Central memory CD8-positive, alpha-beta T cell (primary cell): ENCODE measurements at regions not wholly inside any gene's neighbourhood (a gene's known extent, or its start where the extent isn't known, plus 50 kb on each side); places are given as distances from the start of the nearest gene placed in this dataset.

Source experiments
- ATAC-seq: fragments of 150-1000 bp; cut with Tn5 transposase; replicated peaks from 2 replicates; pipeline ENCODE4 v1.10.0; 2022; ENCODE audit warnings: mild to moderate bottlenecking, moderate FRiP score, moderate number of reproducible peaks; ENCODE audit not compliant: poor library complexity, severe bottlenecking; ENCODE audit errors: extremely low read depth
- DNase-seq, 2 donors: peaks; one replicate each; pipeline ENCODE4 v3.0.0; 2021; ENCODE audit warnings: low spot score in 2 of 2
- H3K27ac Mint-ChIP-seq: one replicate; pipeline ENCODE4 v1.8.0; 2022; ENCODE audit warnings: low read depth, mild to moderate bottlenecking, moderate library complexity, mixed read lengths
- H3K27me3 Mint-ChIP-seq: one replicate; pipeline ENCODE4 v1.8.0; 2022; ENCODE audit warnings: mixed read lengths
- H3K36me3 Mint-ChIP-seq: one replicate; pipeline ENCODE4 v1.8.0; 2022; ENCODE audit warnings: mild to moderate bottlenecking, moderate library complexity, mixed read lengths; ENCODE audit not compliant: insufficient read depth
- H3K4me1 Mint-ChIP-seq: one replicate; pipeline ENCODE4 v1.8.0; 2022; ENCODE audit warnings: mixed read lengths
- H3K4me3 Mint-ChIP-seq: one replicate; pipeline ENCODE4 v1.8.0; 2022; ENCODE audit warnings: mild to moderate bottlenecking, moderate library complexity, mixed read lengths
- H3K9me3 Mint-ChIP-seq: one replicate; pipeline ENCODE4 v1.8.0; 2022; ENCODE audit warnings: mixed read lengths

DNA sequence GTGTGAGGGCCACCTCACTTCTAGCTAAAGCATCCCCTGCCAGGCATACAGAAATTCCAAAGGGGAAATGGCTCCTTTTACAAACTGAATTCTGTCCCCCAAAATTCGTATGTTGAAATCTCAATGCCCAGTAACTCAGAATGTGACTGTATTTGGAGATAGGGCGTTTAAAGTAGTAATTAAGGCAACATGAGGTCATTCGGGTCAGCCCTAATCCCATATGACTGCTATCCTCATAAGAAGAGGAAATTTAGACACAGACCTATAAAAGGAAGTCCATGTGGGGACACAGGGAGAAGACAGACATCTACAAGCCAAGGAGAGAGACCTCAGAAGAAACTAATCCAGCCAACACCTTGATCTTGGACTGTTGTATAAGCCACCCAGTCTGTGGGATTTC is 119.1 kb downstream of the CHST1 start:
- no peaks in the 10 kb centered on the region for H3K4me1 Mint-ChIP-seq
- peaks cover 36% of the 10 kb centered on the region for H3K27me3 Mint-ChIP-seq
- H3K4me3 Mint-ChIP-seq = no peak overlapping the region
- ATAC-seq (no peak), DNase-seq (no peak)
- H3K9me3 Mint-ChIP-seq = no peaks in the 10 kb centered on the region
- H3K27ac Mint-ChIP-seq = no peak overlapping the region
- no peaks in the 10 kb centered on the region for H3K36me3 Mint-ChIP-seq

DNA sequence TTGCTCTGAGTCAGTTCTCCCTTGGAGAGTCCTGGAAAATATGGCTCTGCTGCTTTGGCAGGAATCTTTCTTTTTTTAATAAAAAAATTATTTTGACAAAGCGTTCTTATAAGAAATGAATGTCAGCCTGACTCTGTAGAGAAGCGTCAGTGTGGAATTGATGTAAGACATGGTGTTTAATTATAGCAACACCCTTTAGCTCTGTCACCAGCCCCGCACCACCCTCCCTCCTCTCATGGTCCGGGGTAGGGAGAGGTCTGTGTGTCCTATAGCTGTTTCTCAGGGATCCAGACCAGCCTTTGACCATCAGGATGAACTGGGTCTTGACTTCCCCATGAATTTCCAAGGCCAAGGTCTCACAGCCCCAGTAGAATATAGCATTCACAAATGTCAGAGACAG is 120.6 kb downstream of the CHST1 start:
- no peak for ATAC-seq

DNA sequence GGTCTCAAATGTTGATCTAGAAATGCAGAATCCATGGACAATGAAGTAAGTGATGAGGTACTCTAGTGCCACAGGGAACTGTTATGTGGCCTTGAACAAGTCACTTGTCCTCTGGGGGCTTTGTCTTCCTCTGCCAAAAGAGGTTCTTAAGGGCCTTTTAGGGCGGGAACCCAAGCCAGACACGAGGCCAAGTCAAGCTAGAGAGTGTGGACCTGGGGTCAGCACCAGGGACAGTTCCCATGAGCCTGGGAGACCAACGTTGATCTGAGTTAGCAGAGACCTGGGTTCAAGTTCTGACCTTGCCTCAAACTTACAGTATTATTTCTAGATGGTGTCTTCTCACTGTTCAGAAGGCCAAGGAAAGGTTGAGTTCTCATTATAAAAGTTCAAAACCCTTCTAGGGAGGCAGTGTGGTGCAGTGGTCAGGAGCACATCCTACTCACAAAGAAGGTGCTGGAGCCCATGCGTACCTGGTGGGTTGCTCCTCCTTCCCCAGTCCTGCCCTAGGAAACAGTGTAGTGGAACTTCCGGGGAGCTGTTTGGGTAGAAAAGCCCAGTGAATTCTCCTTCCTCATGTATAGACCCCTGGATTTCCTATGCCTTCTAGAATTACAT is 121.5 kb downstream of the CHST1 start:
- Mint-ChIP-seq H3K4me1 (no peaks in the 10 kb centered on the region), H3K27ac (no peak overlapping the region), H3K27me3 (peaks cover 36% of the 10 kb centered on the region), H3K9me3 (no peaks in the 10 kb centered on the region), H3K4me3 (no peak overlapping the region), H3K36me3 (no peaks in the 10 kb centered on the region)
- ATAC-seq = no peak
- no peak for DNase-seq

More for the DNA sequence above, 120.6 kb downstream of the CHST1 start:
- H3K27ac Mint-ChIP-seq = no peak overlapping the region
- no peaks in the 10 kb centered on the region for H3K36me3 Mint-ChIP-seq
- no peak for DNase-seq
- H3K4me3 Mint-ChIP-seq = no peak overlapping the region
- H3K9me3 Mint-ChIP-seq = no peaks in the 10 kb centered on the region
- H3K27me3 Mint-ChIP-seq = peaks cover 36% of the 10 kb centered on the region
- H3K4me1 Mint-ChIP-seq = no peaks in the 10 kb centered on the region

DNA sequence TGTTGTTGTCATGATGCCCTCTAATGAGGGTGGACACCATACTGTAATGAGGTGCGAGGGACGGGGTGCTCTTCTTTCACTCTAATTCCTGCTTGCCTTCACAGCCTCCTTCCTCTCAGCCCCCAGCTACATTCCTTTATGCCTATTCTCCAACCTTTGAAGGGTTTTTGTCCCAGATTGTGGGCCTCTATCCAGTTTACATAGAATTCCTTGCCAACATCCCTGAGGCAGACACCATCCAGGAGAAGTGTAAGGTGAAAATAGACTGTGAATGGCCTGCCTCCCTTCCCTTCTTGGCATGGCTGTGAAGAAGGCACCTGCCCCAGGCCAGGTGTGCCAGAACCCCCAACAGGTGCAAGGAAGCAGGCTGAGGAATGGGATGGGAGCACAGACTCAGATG is 122.3 kb downstream of the CHST1 start:
- H3K9me3 Mint-ChIP-seq = no peaks in the 10 kb centered on the region
- DNase-seq (no peak), ATAC-seq (no peak)
- H3K27ac Mint-ChIP-seq = no peak overlapping the region
- no peaks in the 10 kb centered on the region for H3K36me3 Mint-ChIP-seq
- H3K4me1 Mint-ChIP-seq = no peaks in the 10 kb centered on the region
- peaks cover 36% of the 10 kb centered on the region for H3K27me3 Mint-ChIP-seq
- H3K4me3 Mint-ChIP-seq = no peak overlapping the region

DNA sequence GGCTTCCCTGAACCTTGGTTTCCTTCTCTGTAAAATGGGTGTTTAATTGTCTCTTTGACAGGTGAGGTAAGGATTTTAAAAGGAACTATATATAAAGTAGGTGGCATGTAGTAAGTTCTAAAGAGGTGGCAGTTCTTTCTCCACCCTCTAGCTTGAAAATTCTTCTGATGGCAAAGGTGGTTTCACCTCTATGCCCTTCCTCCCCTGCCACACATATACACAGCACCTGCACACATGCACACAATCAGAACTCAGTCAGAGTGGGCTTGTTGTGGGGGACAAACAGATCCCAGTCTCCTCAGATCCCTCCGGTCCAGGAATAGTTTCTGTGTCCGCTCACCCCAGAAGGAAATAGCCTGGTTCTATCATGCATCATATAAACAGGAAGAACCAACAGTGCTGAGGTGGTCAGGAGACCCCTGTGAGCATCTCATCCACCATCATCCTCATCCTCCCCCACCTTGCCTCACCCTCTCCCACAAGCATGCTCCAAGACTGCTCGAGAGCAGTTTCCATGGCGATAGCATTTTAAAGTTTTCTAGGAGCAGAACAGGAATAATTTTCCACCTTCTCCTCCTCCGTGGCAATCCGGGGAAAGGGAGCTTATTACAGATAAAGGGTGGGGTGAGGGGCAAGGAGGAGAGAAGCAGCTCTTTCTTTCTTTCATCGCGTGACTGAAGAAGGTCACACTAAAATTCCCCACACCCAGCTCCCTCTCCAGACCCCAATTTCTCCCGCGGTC is 123.6 kb downstream of the CHST1 start:
- ATAC-seq = no peak
- Mint-ChIP-seq H3K4me3 (no peak overlapping the region), H3K4me1 (no peaks in the 10 kb centered on the region), H3K27ac (no peak overlapping the region), H3K9me3 (no peaks in the 10 kb centered on the region), H3K27me3 (peaks cover 48% of the 10 kb centered on the region), H3K36me3 (no peaks in the 10 kb centered on the region)
- no peak for DNase-seq

DNA sequence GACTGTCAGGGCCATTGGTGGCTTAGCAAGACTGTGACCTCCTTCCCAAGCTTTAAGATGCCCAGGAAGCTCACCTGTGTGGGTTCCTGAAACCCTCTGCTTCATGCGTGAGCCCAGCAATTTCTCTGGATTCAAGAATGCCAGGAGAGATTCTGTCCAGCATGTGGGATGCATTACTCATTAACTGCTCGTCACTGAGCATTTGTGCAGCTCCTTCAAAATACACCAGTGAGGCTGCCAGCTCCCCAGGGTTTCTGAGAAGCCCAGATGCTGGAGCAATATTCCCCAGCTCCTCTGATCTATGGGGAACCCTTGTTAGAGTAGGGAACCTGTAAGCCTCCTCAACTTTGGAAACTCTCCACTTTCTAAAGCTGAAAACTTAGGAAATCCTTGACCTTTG is 126.5 kb downstream of the CHST1 start:
- Mint-ChIP-seq H3K27ac (no peak overlapping the region), H3K27me3 (peaks cover 52% of the 10 kb centered on the region), H3K4me3 (no peak overlapping the region), H3K36me3 (no peaks in the 10 kb centered on the region), H3K9me3 (no peaks in the 10 kb centered on the region), H3K4me1 (no peaks in the 10 kb centered on the region)
- ATAC-seq (no peak), DNase-seq (no peak)

DNA sequence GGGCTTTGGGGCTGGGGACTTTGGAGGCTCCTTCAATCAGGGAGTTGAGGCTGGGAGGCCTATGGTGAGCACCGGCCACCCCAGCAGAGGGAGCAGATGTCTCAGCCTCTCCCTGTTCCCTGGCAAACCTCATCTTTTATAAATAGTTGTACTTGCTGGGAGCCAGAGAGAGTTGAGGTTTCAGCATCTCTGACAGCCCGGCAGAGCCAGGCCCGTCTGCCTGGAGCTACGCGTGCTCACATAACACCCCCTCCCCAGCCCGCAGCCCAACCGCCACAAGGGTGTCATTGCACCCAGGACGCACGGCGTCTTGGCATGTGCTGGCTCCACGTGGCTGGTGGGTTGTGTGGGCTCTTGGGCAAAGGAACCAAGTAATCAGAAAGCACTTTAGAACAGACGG is 127.1 kb downstream of the CHST1 start:
- Mint-ChIP-seq H3K4me1 (no peaks in the 10 kb centered on the region), H3K4me3 (no peak overlapping the region), H3K9me3 (no peaks in the 10 kb centered on the region), H3K27me3 (peaks cover 56% of the 10 kb centered on the region), H3K36me3 (no peaks in the 10 kb centered on the region), H3K27ac (no peak overlapping the region)
- no peak for DNase-seq
- ATAC-seq = no peak

DNA sequence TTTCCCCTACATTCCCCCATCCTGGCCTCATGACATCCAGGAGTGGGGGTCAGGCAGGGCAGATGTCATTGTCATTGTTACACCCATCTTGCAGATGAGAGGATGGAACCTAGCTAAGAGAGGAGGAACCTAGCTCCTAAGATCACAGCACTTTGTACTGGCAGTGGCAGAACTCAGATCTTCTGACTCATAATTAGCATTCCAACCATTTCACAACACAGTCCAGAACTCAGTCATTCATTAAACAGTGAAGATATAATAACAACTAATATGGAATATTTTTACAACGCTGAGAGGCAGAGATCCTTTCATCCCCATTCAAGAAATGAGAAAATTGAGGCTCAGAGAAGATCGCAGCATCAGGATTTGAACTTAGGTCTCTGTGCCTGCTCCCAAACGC is 127.8 kb downstream of the CHST1 start:
- Mint-ChIP-seq H3K27me3 (peaks cover 61% of the 10 kb centered on the region), H3K36me3 (no peaks in the 10 kb centered on the region), H3K4me3 (no peak overlapping the region), H3K27ac (no peak overlapping the region), H3K4me1 (no peaks in the 10 kb centered on the region), H3K9me3 (no peaks in the 10 kb centered on the region)
- DNase-seq (no peak), ATAC-seq (no peak)

DNA sequence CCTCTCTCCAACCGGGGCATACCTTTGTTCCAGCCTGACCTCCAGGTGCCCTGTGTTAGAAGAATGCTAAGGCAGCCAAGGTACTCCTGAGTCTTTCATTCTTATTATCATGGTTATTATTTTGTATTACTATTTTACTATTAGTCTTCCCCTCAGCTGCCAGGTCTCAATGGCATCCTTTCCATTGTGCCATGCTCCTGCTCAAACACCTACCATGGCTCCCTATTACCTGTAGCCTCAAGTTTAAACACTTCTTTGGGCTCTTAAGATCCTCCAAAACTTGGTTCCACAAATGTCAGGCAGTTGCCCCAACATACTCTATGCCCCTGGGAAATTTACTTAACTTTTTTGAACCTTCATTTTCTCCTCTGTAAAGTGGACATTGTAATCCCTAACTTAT is 130.4 kb downstream of the CHST1 start:
- Mint-ChIP-seq H3K27ac (no peak overlapping the region), H3K27me3 (peaks cover 65% of the 10 kb centered on the region), H3K4me1 (no peaks in the 10 kb centered on the region), H3K36me3 (no peaks in the 10 kb centered on the region), H3K4me3 (no peak overlapping the region), H3K9me3 (no peaks in the 10 kb centered on the region)
- DNase-seq (no peak), ATAC-seq (no peak)

DNA sequence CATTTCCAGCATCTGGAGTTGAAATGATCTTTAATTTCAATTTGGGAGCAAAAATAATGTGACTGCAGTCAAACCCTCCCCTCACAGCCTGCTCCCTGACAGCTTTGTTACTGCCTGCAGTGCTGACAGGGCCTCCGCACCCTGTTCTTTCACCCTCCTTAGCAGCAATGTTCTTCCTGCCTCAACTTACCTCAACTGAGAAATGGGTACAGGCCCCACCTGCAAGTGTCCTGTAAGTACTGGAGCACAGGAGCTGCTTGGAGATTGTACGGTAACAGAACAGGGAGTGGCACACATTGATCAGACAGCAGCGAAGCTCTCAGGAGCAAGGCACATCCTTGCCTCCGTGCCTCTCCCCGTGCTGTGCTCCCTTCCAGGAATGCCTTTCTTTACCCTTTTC is 131.3 kb downstream of the CHST1 start:
- Mint-ChIP-seq H3K4me3 (no peak overlapping the region), H3K27ac (no peak overlapping the region), H3K36me3 (no peaks in the 10 kb centered on the region), H3K4me1 (no peaks in the 10 kb centered on the region), H3K27me3 (peaks cover 65% of the 10 kb centered on the region), H3K9me3 (no peaks in the 10 kb centered on the region)
- DNase-seq (no peak), ATAC-seq (no peak)

DNA sequence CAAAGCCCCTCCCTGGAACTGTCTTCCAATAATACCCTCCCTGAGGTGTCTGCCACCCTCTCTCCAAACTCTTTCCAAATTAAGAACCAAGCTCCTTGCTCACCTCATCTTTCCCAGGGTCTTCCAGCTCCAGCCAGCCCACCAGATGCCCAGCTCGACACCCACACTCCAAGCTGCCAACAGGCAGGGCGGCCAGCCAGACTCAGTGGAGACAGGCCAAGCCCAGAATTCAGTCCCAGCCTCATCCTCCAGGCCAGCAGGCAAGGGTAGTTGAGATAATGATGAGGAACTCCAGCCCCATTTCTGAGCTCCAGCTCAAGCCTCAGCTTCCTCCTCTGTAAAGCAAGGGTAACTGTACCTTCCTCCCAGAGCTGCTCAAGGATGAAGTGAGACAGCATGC is 132.9 kb downstream of the CHST1 start:
- H3K27ac Mint-ChIP-seq = no peak overlapping the region
- no peak for ATAC-seq
- H3K36me3 Mint-ChIP-seq = no peaks in the 10 kb centered on the region
- H3K4me3 Mint-ChIP-seq = no peak overlapping the region
- no peaks in the 10 kb centered on the region for H3K4me1 Mint-ChIP-seq
- DNase-seq = no peak
- peaks cover 59% of the 10 kb centered on the region for H3K27me3 Mint-ChIP-seq
- H3K9me3 Mint-ChIP-seq = no peaks in the 10 kb centered on the region

DNA sequence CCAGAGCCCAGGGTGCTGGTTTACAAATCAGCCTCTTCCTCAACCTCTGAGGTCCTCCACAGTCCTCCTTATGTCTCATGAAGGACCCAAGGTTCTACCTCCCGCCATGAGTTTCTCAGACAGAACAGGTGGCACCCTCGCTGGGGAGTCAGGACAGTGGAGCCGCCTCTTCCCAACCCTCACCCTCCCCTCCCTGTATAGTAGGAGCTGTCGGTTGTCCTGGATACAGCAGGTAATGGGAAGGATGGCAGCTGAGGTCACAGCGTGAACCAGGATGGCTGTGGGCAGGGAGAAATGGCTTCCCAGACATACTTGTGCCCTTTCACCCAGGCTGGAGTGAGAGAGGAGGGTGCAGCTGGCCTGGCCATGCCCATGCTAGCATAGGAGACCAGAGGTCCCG is 134.6 kb downstream of the CHST1 start:
- H3K4me3 Mint-ChIP-seq = no peak overlapping the region
- no peaks in the 10 kb centered on the region for H3K4me1 Mint-ChIP-seq
- no peak overlapping the region for H3K27ac Mint-ChIP-seq

DNA sequence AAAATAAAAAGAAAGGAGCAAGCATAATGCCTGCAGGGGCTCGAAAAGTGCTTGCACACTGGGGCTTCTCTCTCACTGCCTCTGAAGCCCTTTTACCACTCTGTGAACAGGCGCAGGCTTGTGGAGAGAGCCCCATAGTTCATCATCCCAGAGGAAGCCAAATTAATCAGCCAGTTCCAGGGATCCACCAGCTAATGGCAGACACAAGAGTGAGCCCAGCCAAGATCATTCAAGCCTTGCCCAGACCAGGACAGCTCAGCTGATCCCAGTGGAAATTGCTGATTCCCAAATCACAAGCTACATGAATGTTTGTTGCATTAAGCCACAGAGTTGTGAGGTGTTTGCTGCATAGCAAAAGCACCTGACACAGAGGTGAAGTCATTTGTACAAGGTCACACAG is 135.3 kb downstream of the CHST1 start:
- peaks cover 35% of the 10 kb centered on the region for H3K27me3 Mint-ChIP-seq
- DNase-seq (no peak), ATAC-seq (no peak)
- no peak overlapping the region for H3K4me3 Mint-ChIP-seq
- H3K9me3 Mint-ChIP-seq = no peaks in the 10 kb centered on the region
- H3K27ac Mint-ChIP-seq = no peak overlapping the region
- H3K36me3 Mint-ChIP-seq = no peaks in the 10 kb centered on the region
- no peaks in the 10 kb centered on the region for H3K4me1 Mint-ChIP-seq

More for the DNA sequence above, 134.6 kb downstream of the CHST1 start:
- no peak for DNase-seq
- Mint-ChIP-seq H3K9me3 (no peaks in the 10 kb centered on the region), H3K27me3 (peaks cover 41% of the 10 kb centered on the region), H3K36me3 (no peaks in the 10 kb centered on the region)
- ATAC-seq = no peak
